ENCODE measurements at regions not wholly inside any gene's neighbourhood (a gene's known extent, or its start where the extent isn't known, plus 50 kb on each side); places are given as distances from the start of the nearest gene placed in this dataset.
A peak's percentile ranks its signal among the peaks of the same experiment; 100 is the strongest.

DNA sequence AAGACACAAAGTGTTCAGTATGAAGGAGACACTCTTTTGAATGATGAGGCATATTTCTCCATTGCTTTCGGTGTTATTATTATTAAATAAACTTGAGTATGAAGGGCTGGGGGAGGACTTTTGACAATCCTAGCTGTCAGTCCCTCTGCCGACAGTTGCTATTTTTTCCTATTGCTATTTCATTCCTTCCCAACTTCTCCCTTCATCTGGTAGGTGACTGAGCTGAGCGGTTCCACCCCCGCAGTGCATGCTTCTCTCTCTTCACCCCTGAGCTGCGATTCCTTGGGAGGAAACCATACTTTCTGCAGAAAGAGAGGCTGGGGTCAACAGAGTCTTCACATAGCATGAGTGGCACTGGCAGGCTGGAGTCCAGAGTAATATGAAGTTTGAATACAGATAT is 261.2 kb upstream of the TAC1 start:
- DNase-seq, result no peak

DNA sequence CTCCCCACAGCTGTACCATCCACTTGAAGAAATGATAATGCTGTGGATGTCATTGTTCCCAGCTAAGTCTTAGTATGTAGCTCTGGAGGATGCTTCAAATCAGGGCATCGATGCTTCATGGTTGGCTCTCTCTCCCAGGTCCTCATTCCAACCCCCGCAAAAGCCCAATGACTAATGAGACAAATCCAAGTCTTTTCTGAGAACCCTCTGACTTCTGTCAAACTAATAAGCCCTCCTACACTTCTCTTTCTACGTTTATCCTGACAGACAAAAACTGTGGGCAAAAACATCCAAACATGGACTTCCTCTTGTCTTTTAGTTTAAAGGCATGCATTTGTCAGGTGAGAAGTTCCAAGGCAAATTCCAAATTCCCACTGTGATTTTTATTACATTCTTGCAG is 260.4 kb upstream of the TAC1 start:
- DNase-seq, result no peak

DNA sequence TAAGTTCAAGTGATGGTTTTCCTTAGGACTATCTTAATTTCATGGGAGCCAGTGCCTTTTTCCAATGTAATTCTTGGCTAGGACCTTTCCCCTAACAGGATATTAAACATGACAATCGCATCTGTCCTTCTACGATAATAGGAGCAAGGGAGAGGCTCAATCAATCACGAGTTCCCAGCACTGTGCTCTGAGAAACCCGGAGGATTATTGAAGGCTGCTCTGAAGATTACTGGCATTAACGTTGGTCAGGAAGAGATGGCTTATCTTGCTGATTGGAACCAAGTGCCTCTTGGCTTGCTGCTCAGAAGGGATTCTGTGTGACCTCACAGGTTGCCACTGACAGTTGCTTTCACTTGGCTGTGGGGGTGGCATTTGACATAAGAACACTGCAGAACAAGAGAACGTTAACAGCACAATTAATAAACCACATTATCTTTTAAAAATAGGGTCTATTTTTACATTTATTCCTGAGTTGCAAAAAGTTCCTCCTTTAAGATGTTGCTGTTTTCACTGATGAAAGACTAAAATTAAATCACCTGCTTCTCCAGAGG is 252.1 kb upstream of the TAC1 start:
- no peak for DNase-seq

DNA sequence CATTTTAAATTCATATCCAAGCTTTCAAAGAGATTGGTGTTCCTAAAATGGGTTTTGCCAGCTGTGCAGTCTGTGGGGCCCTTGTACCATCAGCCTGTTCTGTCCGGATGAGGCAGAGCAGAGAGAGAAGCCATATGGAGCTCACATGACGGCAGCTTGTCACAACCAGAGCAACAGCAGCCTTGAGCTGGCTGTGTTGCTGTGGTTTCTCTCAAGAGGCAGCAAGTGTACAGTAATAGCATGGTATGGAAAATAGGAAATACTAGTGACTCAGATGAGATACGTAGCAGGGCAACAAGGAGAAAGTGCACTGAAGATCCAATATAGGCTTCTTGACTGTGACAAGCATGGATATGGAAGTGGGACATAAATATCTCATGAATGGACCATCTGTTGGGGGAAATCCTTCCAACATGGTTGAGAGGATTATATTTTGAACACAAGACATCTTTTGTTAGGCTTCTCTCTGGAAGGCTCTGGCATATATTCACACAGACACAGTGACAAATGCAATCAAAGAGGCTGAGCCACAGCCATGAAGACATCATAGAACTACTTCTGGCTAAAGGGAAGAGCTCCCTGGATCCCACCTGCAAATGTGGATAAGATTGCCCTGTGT is 251.0 kb upstream of the TAC1 start:
- DNase-seq, result no peak

DNA sequence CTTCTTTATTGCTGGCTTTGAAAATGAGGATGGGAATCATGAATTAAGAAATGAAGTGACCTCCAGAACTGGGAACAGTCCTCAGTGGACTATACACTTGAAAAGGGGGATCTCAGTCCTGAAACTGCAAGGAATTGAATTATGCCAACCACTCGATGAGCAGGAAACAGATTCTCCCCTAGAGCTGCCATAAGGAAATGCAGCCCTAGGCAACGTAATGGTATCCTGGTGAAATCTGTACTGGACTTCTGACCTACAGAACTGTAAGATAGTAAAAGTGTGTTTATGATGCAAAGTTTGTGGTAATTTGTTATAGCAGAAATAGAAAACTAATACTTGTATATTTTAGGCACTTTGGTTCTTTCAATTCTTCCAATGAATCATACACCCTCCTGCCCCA is 236.4 kb upstream of the TAC1 start:
- no peak for DNase-seq

DNA sequence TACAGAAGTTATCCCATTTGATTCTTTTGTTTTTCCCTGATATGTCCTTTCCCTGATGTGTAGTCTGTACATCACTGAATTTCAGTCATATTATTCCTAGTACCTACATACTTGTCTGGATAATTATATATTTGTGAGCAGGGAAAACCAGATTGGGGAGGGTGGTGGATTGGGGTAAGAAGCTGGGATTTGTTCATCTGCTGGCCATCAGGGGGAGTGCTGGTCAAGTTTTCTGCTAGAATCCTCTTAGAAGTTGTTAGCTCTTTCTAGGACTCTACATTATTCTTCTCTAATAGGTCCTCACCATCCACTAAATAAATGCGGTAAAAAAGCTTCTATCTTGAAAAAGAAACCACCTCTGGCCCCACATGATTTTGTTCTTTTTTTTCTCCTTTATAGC is 232.7 kb upstream of the TAC1 start:
- DNase-seq, result peak; percentile 15 to 28

DNA sequence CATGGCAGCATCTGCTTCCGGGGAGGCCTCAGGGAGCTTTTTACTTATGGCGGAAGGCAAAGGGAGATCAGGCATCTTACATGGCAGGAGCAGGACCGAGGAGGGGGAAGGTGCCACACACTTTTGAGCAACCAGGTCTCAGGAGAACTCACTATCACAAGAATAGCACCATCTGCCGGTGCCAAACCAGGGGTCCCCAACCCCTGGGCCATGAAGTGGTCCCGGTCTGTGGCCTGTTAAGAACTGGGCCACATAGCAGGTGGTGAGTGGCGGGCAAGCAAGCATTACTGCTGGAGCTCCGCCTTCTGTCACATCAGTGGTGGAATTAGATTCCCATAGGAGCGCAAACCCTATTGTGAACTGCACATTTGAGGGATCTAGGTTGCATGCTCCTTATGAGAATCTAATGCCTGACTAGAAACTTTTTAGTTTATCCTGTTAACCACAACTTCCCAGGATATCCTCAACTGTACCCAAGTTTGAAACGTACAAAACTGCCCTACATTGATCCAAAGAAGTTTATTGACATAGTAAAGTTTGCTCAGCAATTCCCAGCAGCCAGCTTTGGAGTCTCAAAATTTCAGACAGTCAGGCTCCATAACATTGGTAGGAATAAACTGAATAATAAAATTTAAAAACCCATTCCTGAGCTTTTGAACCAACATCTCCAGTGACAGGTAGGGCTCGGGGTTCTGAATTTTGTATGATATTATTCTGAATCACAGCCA is 228.4 kb upstream of the TAC1 start:
- DNase-seq, result no peak

DNA sequence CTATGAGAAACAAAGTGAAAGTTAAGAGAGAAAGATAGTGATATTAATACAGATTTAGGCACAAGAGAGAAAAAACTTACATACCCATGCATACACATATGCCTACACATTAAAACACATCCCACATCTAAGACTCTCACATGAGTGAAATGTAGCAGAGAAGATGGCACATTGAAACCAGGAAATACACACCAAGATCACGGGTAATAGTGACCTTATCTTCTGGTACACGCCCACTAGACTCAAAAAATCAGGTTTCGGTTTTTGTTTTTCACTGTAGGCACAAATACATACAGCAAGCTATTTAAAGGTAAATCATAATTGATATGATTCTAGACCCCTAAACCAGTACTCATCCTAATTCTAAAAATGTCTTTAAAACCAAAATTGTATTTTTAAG is 225.2 kb upstream of the TAC1 start:
- DNase-seq, result no peak

DNA sequence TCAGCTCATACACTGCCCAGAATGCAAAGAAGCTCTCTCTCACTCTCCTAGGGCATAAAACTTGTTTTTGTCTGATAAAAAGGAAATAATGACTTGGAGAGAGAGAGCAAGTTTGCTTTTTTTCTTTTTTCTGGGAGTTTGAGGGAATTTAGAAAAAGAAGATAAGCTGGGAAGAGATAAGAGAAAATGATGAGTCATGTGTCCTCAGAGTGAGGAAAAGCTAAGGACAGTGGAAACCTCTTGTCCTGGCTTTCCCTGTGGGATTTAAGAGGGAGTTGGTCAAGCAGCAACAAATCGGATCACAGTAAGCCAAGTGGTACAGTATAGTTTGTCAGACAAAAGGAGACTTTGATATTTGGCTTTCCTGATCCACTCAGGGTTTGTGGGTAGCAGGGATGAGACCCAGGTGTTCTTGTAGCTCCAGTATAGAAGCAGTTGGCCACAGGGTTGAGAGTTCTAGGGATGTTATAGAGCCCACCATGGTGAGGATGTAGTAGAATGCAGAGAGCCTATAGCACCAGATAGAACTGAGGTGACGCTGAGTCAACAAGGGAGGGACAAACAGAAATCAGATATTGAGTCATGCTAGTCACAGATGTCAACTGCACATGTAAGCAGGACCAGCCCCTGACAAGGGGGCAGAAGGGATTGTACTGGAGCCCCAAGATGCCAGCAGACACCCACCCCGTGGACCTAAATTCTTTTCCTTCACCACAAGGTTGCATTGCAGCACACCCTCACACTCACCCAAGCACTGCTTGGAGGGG is 219.3 kb upstream of the TAC1 start:
- DNase-seq, result no peak

DNA sequence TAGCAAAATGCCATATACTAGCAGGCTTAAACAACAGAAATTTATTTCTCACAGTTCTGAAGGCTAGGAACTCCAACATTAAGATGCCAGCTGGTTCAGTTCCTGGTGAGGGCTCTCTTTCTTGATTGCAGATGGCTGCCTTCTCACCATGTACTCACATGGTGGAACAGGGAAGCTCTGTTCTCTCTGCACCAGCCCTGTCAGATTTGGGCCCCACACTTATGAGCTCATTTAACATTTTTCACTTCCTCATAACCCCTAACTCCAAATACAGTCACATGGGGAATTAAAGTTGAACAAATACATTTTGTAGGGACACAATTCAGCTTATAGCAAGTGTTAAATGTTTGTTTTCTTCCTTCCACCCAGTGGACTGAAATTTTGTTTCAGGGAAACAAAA is 218.6 kb upstream of the TAC1 start:
- no peak for DNase-seq

DNA sequence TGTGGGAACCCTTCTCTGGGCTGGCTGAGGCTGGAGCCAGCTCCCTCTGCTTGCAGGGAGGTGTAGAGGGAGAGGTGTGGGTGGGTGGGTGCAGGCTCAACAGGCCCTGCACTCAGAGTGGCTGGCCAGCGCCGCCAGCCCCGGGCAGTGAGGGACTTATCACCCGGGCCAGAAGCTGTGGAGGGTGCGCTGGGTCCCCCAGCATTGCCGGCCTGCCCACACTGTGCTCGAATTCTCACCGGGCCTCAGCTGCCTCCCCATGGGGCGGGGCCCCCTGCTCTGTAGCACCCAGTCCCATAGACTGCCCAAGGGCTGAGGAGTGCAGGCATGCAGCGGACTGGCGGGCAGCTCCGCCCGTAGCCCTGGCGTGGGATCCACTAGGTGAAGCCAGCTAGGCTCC is 190.7 kb upstream of the TAC1 start:
- no peak for DNase-seq

DNA sequence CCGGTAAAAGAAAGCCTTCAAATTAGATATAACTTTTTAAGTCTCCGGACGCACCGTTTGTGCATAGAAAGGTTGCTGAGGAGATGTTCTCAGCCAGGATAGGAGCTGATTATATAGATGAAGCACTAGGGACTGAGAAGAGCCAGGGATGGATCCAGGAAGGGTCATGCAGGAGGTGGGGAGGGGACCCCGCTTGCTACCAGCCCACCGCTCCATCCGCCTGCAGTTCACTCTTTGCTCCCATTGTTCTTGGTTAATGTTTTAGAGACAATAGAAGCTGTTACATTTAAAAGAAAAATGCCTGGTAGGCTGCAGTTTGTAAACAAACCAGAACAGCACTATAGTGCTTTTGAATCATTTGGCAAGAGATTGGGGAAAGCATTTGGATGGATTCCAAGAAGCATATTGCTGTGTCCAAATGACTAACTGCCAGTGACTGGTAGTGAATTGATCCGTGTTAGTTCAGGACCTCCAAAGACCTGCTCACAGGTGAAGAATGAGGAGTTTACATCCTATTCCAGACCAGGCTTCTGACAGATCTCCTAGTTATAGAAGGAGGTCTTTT is 175.9 kb upstream of the TAC1 start:
- DNase-seq, result no peak

DNA sequence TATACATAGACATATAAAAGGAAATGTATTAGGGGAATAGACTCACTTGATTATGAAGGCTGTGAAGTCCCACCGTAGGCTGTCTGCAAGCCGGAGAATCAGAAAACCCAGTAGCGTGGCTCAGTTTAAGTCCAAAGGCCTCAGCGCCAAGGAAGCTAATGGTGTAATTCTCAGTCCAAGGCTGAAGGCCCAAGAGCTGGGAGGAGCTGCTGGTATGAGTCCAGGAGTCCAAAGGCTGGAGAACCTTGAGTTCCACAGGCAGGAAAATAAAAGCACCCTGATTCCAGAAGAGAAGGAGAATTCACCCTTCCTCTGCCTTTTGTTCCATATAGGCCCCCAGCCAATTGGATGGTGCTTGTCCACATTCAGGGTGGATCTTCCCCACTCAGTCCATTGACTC is 166.2 kb upstream of the TAC1 start:
- DNase-seq, result no peak

DNA sequence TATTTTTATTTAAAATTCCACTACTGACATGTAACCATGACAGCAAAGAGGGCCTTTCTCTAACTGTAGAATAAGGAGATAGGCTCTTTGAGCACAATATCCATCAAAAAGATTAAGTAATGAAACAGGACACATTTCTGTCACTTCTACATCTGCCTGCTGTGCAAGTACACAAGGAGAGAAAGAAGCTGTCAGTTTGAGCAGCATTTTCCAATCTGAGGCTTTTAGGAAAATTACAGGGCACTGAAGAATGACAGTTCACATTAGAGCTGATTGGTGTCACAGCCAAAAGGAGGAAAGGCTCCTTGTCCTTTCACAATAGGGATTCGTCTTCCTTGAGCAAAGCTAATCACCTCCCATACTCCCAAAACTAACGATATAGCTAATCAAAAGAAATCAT is 158.8 kb upstream of the TAC1 start:
- DNase-seq, result no peak

DNA sequence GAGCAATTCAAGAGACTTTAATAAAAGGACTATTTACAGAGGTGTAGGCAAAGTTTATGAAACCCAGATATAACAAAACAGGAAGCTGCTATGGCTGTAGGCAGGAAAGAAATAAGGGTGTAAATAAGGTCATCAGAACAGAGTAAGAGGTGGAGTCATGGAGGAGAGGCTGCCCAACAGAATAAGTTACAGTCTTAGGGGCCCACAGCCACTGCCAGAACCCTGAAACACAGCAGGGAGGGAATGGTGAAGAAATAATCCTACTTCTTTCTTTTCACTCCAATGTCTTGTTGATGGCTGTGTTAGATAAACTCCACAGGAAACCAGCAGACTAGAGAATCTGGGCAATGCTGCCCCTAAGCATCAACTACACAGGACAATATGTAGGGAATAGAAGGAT is 155.8 kb upstream of the TAC1 start:
- no peak for DNase-seq

DNA sequence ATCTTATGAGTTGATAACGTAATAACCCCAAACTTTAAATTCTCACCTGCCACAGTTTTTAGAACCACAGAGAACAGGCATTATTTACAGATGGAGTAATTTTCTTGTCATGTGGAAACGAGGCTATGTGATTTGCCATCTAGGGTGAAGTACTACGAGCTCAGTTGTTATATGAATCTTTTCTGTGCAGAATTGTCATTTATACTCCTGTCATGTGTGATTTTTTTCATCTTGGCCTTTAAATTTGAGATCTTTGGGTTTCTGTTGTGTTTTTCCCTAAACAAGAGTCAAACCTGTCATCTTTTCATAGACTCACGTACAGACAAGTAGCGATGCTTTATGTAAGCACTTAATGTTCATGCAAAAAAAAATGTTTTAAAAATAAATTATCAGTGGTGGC is 153.7 kb upstream of the TAC1 start:
- DNase-seq, result no peak

DNA sequence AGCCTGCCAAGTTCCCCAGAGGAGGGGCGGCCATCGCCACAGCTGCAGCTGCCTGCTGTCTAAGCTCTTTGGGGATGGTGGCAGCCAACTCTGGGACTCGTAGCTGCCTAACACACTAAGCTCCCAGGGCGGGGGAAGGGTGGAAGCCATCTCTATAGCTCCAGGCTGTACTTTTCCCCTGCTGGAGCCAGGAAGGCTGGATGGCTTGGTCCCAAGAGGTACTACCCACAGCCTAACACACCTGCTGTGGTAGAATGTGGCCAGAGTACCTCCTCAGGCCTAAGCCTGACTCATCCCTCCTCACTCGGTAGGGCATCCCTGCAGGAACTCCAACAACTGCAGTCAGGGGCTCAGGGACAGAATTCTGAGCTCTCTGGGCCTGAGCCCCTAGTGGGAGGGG is 151.7 kb upstream of the TAC1 start:
- DNase-seq, result no peak

DNA sequence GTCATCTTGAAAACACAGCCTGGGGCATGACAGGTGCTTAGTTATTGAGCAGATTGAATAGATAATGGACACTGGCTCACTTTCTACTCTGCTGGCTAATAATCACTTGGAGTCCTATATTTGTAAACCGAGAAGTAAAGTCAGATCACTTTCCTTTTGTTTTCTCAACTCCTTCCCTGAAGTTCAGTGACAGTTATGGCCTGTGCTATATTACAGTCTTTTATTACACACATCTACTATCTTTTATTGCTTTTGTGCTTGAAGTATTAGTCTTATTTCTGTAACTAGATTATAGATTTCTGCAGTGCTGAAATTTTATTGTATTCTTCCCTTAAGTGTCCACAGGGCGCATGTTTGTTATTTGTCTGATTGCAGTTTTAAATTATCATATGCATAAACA is 136.4 kb upstream of the TAC1 start:
- DNase-seq, result no peak

DNA sequence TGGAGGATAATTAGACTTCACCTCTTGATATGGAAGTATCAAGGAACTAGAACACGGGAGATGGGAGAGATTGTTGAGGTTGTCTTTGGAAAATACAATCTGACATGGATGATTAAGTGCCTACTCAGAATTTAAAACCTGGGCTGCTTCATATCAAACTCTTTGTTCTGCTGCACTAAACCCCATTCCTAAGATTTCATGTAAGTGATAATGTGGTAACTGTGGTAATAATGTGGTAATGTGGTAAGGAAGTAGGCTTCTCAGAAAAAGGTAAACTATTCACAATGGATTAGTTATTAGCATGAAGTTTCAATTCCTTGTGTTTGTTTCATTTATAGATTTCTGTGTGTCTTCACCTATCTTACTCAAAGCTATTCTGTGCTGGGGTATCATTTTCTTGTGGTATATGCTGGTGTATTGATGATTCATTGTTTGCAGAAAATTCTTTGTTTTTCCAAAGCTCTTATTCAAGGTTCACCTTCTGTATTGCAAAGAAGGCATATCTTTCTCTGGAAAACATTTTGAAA is 129.9 kb upstream of the TAC1 start:
- DNase-seq, result no peak

DNA sequence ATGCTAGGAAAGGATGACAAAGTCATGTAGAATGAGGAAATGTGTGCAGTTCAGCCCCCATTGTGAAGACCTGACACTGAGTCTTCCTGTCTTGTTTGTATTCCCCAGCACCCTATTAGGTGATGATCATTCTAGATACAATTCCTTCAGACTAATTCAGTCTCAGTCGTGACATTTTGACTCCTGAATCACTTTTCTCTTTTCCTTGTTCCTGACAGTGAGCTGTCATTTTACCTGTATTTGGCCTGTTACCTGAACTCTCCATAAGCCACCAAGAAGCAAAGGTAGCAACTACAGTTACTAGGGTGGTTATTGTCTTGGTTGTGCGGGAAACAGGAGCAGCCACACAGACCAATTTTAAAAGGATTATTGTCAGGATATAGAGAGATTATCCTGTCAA is 111.4 kb upstream of the TAC1 start:
- DNase-seq, result no peak

DNA sequence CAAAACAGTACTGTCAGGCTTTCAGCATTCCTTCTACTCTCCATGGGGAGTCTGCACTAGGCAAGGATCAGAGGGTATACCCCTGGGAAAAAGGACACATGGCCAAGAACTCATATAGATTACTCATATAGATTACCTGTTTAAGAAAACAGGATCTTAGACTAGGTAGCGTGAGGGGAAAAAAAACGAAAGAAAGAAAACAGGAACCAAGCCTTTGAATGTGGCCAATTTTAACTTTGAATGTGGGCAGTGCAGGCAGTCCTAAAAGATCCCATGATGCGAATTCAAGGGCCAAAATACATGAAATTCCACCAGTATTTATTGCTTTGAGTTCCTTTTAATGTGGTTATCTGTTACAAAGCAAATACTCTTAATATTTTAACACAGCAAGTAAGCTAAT is 108.6 kb upstream of the TAC1 start:
- DNase-seq, result no peak

DNA sequence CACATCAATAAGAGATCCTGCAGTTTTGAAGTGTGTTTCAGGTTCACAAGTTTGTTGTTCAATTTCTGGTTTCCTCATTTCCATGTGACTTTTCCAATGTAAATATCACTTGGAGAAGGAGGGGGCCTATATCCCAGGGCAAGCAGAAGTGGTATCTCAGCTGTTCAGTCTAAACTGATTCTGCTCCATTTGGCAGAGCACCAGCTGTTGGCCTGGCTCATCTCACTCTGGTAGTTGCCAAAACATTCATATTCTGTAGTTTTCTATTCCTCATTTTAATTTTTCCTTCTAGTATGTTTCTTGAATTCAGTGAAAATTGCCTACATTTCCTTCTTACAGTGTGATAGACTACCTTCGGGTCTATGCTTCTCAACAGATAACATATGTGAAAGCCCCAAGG is 101.8 kb upstream of the TAC1 start:
- no peak for DNase-seq

DNA sequence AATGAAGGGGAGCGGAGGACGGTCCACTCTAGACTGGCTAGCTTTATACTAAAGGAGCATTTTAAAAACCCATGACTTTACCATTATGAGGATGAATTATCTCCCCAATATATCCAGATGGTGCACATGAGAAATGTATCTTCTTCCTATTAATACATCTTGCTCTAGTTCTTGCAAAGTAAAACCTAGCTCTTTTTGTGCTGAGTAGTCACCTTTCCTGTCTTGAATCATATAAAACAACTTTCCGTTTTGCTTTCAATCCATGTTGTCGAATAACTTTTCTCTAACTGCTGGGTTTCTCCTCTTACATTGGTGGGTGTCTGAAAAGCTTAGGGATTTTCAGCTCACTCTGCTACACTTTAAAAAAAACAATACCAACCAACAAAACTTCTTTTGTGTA is 96.3 kb upstream of the TAC1 start:
- no peak for DNase-seq

DNA sequence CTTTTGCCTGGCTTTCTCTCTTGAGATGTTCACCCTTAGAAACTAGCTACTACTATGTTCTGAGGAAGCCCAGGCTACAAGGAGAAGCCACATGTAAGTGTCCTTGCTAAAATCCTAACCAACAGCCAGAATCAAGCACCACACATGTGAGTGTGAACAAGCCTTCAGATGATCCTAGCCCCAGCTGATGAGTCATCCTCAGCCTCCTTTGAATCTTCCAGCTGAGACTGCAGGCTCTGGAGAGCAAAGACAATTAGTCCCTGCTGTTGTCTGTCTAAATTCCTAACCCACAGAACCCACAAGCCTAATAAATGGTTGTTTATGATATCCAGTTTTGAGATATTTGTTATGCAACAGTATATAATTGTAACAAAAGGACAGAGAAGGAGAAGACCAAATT is 92.8 kb upstream of the TAC1 start:
- DNase-seq, result no peak

Measured in AML-193 (cell line).